DND-41 (cell line): ENCODE measurements at regions not wholly inside any gene's neighbourhood (a gene's known extent, or its start where the extent isn't known, plus 50 kb on each side); places are given as distances from the start of the nearest gene placed in this dataset.

Source experiments
- ATAC-seq: fragments of 200-7000 bp; cut with Tn5 transposase; 3 replicates; pipeline ENCODE4 v1.9.1; 2021; ENCODE audit warnings: low read depth; ENCODE audit not compliant: insufficient read depth
- DNase-seq: peaks from one replicate; pipeline ENCODE4 v3.0.0-alpha.2; 2020
- H2AFZ ChIP-seq: 2 replicates; pipeline ENCODE4 v1.6.0; 2012; ENCODE audit warnings: low read depth, low read length
- H3K27ac ChIP-seq: 2 replicates; pipeline ENCODE4 v1.5.1; 2012; ENCODE audit warnings: low read length, inconsistent platforms
- H3K27me3 ChIP-seq: fragments of 200-600 bp; sonication (generic); 2 replicates; pipeline ENCODE4 v1.6.0; 2012; ENCODE audit warnings: low read length, mild to moderate bottlenecking, inconsistent platforms; ENCODE audit not compliant: insufficient read depth, poor library complexity
- H3K36me3 ChIP-seq: 2 replicates; pipeline ENCODE4 v1.5.1; 2012; ENCODE audit warnings: low read length, inconsistent platforms; ENCODE audit not compliant: insufficient read depth
- H3K4me1 ChIP-seq: 2 replicates; pipeline ENCODE4 v1.5.1; 2012; ENCODE audit warnings: mild to moderate bottlenecking, low read length; ENCODE audit not compliant: insufficient read depth
- H3K4me2 ChIP-seq: 2 replicates; pipeline ENCODE4 v1.6.0; 2012; ENCODE audit warnings: mild to moderate bottlenecking, moderate library complexity, low read length, inconsistent platforms; ENCODE audit not compliant: insufficient read depth
- H3K4me3 ChIP-seq, 2 experiments: fragments of 200-600 bp in 1 of 2; shearing (Covaris generic) in 1 of 2; 2 replicates each; pipeline ENCODE4 v1.5.1; 2012 to 2016; ENCODE audit warnings: inconsistent platforms in 2 of 2, low read length in 2 of 2, mild to moderate bottlenecking in 2 of 2, low read depth in 1 of 2, moderate library complexity in 1 of 2
- H3K79me2 ChIP-seq: 2 replicates; pipeline ENCODE4 v1.6.0; 2012; ENCODE audit warnings: low read length, inconsistent platforms; ENCODE audit not compliant: insufficient read depth
- H3K9ac ChIP-seq: 2 replicates; pipeline ENCODE4 v1.6.0; 2012; ENCODE audit warnings: low read depth, mild to moderate bottlenecking, inconsistent platforms, low read length, moderate library complexity
- H3K9me3 ChIP-seq: 2 replicates; pipeline ENCODE4 v1.5.1; 2012; ENCODE audit warnings: low read length, moderate library complexity, mild to moderate bottlenecking, inconsistent platforms; ENCODE audit not compliant: insufficient read depth, severe bottlenecking
- H4K20me1 ChIP-seq: 2 replicates; pipeline ENCODE4 v1.6.0; 2012; ENCODE audit warnings: low read length; ENCODE audit not compliant: insufficient read depth
- EZH2 ChIP-seq: IDR thresholded peaks from 3 replicates; pipeline ENCODE4 v1.6.1; 2012; ENCODE audit warnings: borderline replicate concordance, low read depth, mild to moderate bottlenecking, moderate library complexity, low read length, inconsistent platforms; ENCODE audit not compliant: severe bottlenecking
- TF ChIP-seq, protein P1 (sequence below): IDR thresholded peaks from 2 replicates; pipeline ENCODE4 v1.5.1; 2012; ENCODE audit warnings: borderline replicate concordance, low read length, moderate library complexity, mild to moderate bottlenecking; ENCODE audit not compliant: poor library complexity, severe bottlenecking; ENCODE audit errors: extremely low read depth

DNA sequence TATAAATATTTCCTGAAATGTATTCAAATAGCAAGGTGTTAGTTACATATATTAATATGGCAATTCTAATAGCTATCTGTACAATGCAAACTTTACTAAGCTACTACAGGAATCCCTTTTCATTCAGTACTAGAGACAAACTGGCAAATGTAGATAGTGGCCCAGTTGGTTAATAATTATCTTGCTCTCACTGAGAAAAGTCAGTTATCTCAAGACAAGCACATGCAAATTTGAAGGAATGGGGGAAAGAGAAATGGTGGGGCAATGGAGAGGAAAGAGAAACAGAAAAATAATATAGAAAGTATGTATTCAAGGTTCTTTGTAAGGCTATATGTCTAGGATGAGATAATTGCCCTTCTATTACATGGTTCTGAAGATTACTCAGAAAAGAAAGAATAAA, 280.0 kb downstream of the FIGN start:
- no peaks in the 10 kb centered on the region for H4K20me1 ChIP-seq
- no peaks in the 10 kb centered on the region for H3K79me2 ChIP-seq
- TF ChIP-seq, protein P1, sequence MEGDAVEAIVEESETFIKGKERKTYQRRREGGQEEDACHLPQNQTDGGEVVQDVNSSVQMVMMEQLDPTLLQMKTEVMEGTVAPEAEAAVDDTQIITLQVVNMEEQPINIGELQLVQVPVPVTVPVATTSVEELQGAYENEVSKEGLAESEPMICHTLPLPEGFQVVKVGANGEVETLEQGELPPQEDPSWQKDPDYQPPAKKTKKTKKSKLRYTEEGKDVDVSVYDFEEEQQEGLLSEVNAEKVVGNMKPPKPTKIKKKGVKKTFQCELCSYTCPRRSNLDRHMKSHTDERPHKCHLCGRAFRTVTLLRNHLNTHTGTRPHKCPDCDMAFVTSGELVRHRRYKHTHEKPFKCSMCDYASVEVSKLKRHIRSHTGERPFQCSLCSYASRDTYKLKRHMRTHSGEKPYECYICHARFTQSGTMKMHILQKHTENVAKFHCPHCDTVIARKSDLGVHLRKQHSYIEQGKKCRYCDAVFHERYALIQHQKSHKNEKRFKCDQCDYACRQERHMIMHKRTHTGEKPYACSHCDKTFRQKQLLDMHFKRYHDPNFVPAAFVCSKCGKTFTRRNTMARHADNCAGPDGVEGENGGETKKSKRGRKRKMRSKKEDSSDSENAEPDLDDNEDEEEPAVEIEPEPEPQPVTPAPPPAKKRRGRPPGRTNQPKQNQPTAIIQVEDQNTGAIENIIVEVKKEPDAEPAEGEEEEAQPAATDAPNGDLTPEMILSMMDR: no peak
- TF ChIP-seq EZH2: no peak
- H3K27ac ChIP-seq: no peak overlapping the region
- no peaks in the 10 kb centered on the region for H3K27me3 ChIP-seq
- ATAC-seq (no peak), DNase-seq (no peak)
- no peak overlapping the region for H3K9ac ChIP-seq
- H2AFZ ChIP-seq: no peak overlapping the region
- H3K4me1 ChIP-seq: no peaks in the 10 kb centered on the region
- H3K4me3 ChIP-seq: no peak overlapping the region
- no peaks in the 10 kb centered on the region for H3K36me3 ChIP-seq
- no peaks in the 10 kb centered on the region for H3K9me3 ChIP-seq
- H3K4me2 ChIP-seq: no peak overlapping the region

DNA sequence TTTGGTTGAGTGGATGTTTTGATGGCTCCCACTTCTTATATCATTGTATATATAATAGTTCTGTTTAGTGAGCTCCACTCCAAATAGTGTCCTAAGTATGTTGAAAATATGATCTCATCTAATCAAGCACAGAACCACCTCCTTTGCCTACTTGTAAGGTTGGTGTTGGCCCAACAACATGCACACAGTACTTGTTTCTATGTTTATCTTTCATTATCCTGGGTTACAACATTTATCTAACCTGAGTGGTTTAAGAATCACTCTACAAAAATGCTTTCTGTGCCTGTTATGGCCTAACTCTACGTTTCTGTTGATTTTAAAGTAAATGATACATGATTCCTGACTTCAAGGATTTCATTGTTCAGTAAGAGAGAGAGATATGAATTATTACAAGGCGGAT, 281.9 kb downstream of the FIGN start:
- no peaks in the 10 kb centered on the region for H3K27me3 ChIP-seq
- TF ChIP-seq, protein P1: no peak
- TF ChIP-seq EZH2: no peak
- no peak overlapping the region for H3K27ac ChIP-seq
- H3K4me2 ChIP-seq: no peak overlapping the region
- no peak overlapping the region for H3K9ac ChIP-seq
- H3K4me1 ChIP-seq: no peaks in the 10 kb centered on the region
- no peaks in the 10 kb centered on the region for H3K9me3 ChIP-seq
- H3K36me3 ChIP-seq: no peaks in the 10 kb centered on the region
- ATAC-seq (no peak), DNase-seq (no peak)
- no peaks in the 10 kb centered on the region for H4K20me1 ChIP-seq
- H3K79me2 ChIP-seq: no peaks in the 10 kb centered on the region
- H2AFZ ChIP-seq: no peak overlapping the region
- no peak overlapping the region for H3K4me3 ChIP-seq

DNA sequence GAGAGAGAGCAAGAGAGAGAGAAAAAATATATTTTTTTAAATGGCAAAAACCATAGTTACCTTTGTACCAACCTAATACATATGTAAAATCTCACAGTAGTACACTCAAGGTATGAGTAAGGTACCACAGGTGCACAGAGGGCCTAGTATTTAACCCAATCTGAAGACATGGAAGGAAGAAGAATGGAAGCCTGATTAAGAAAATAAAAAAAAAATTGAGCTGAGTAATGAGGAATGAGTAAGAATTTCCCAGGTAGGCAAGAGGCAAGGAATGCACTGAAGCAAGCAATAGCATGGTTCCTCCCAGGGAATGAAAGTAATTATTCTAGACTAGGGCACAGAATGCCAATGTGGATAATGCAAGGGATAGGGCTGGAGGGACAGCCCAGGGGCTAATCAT, 294.2 kb downstream of the FIGN start:
- DNase-seq (no peak), ATAC-seq (no peak)
- H3K27ac ChIP-seq: no peak overlapping the region
- H3K27me3 ChIP-seq: no peaks in the 10 kb centered on the region
- H3K4me2 ChIP-seq: no peak overlapping the region
- H3K79me2 ChIP-seq: no peaks in the 10 kb centered on the region
- H3K9me3 ChIP-seq: no peaks in the 10 kb centered on the region
- no peaks in the 10 kb centered on the region for H3K36me3 ChIP-seq
- no peaks in the 10 kb centered on the region for H3K4me1 ChIP-seq
- no peak overlapping the region for H2AFZ ChIP-seq
- TF ChIP-seq EZH2: no peak
- TF ChIP-seq, protein P1: no peak
- H3K4me3 ChIP-seq: no peak overlapping the region
- H3K9ac ChIP-seq: no peak overlapping the region
- no peaks in the 10 kb centered on the region for H4K20me1 ChIP-seq

DNA sequence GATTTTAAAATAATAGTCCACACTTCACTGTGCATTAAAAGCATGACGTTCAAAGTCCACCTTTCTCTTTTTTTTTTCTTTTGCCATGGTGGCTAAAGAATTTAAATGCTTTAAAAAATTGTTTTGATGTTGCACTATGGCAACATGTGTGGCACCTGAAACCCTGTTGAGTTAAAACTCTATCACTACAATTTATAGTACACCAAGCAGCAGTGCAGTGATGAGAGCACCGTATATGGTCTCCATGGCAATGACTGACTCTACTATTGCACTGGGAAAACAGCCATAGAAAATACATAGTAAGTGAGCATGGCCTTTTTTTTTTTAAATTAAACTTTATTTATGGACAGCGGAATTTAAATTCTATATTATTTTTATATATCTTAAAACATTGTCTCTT, 298.8 kb downstream of the FIGN start:
- no peak overlapping the region for H3K4me3 ChIP-seq
- H3K9ac ChIP-seq: no peak overlapping the region
- no peaks in the 10 kb centered on the region for H3K79me2 ChIP-seq
- no peak overlapping the region for H3K27ac ChIP-seq
- no peak for TF ChIP-seq EZH2
- TF ChIP-seq, protein P1: no peak
- H2AFZ ChIP-seq: no peak overlapping the region
- H3K36me3 ChIP-seq: no peaks in the 10 kb centered on the region
- H3K27me3 ChIP-seq: no peaks in the 10 kb centered on the region
- H4K20me1 ChIP-seq: no peaks in the 10 kb centered on the region
- no peak for DNase-seq
- no peak overlapping the region for H3K4me2 ChIP-seq
- H3K9me3 ChIP-seq: no peaks in the 10 kb centered on the region
- H3K4me1 ChIP-seq: no peaks in the 10 kb centered on the region
- no peak for ATAC-seq
